IPS-18a (cell line): ENCODE measurements at regions not wholly inside any gene's neighbourhood (a gene's known extent, or its start where the extent isn't known, plus 50 kb on each side); places are given as distances from the start of the nearest gene placed in this dataset.
"Not testable (repeated sequence)": the region's sequence is repeated elsewhere in the genome, so short reads cannot be mapped to it uniquely, and the experiment has no call there.

Source experiments
- H3K27ac ChIP-seq: one replicate; pipeline ENCODE4 v1.5.1; 2013; ENCODE audit warnings: low read length
- H3K27me3 ChIP-seq: one replicate; pipeline ENCODE4 v1.6.1; 2013; ENCODE audit warnings: mild to moderate bottlenecking, low read length; ENCODE audit not compliant: control insufficient read depth, insufficient read depth
- H3K36me3 ChIP-seq: one replicate; pipeline ENCODE4 v1.6.1; 2013; ENCODE audit warnings: low read depth, low read length; ENCODE audit not compliant: control insufficient read depth
- H3K4me1 ChIP-seq: one replicate; pipeline ENCODE4 v1.6.1; 2013; ENCODE audit warnings: low read depth, low read length; ENCODE audit not compliant: control insufficient read depth
- H3K4me3 ChIP-seq: one replicate; pipeline ENCODE4 v1.5.1; 2013; ENCODE audit warnings: low read length
- H3K9ac ChIP-seq: one replicate; pipeline ENCODE4 v1.6.1; 2013; ENCODE audit warnings: mild to moderate bottlenecking, low read length, moderate library complexity
- H3K9me3 ChIP-seq: one replicate; pipeline ENCODE4 v1.6.1; 2013; ENCODE audit warnings: low read depth, low read length; ENCODE audit not compliant: control insufficient read depth

- no peaks in the 10 kb centered on the region for H3K4me1 ChIP-seq
- H3K36me3 ChIP-seq: no peaks in the 10 kb centered on the region
- H3K4me3 ChIP-seq: no peak overlapping the region
- no peak overlapping the region for H3K27ac ChIP-seq
- no peaks in the 10 kb centered on the region for H3K27me3 ChIP-seq
- H3K9me3 ChIP-seq: no peaks in the 10 kb centered on the region
- H3K9ac ChIP-seq: no peak overlapping the region
These were observed 134.3 kb upstream of the B3GAT2 start for GRCh38 chr6:71091167-71091566.

- Histone ChIP-seq H3K27ac (no peak overlapping the region), H3K36me3 (no peaks in the 10 kb centered on the region), H3K4me3 (no peak overlapping the region), H3K9ac (no peak overlapping the region), H3K9me3 (no peaks in the 10 kb centered on the region), H3K27me3 (no peaks in the 10 kb centered on the region), H3K4me1 (no peaks in the 10 kb centered on the region)
These were observed 135.1 kb upstream of the B3GAT2 start for GRCh38 chr6:71091956-71092355.

- H3K9ac ChIP-seq, H3K9me3 ChIP-seq, H3K4me3 ChIP-seq, H3K36me3 ChIP-seq, H3K4me1 ChIP-seq, H3K27ac ChIP-seq, H3K27me3 ChIP-seq: not testable (repeated sequence)
These were observed 140.4 kb upstream of the B3GAT2 start for GRCh38 chr6:71097264-71097663.

GRCh38 chr6:71099649-71100048 is 142.8 kb upstream of the B3GAT2 start:
- no peaks in the 10 kb centered on the region for H3K27me3 ChIP-seq
- no peak overlapping the region for H3K9ac ChIP-seq
- H3K4me3 ChIP-seq: no peak overlapping the region
- peaks cover 5% of the 10 kb centered on the region for H3K9me3 ChIP-seq
- no peaks in the 10 kb centered on the region for H3K36me3 ChIP-seq
- H3K4me1 ChIP-seq: no peaks in the 10 kb centered on the region
- H3K27ac ChIP-seq: no peak overlapping the region

GRCh38 chr6:71103130-71103529 is 146.3 kb upstream of the B3GAT2 start:
- Histone ChIP-seq H3K27me3 (no peaks in the 10 kb centered on the region), H3K27ac (no peak overlapping the region), H3K4me1 (peaks cover 12% of the 10 kb centered on the region), H3K9ac (no peak overlapping the region), H3K9me3 (peaks cover 5% of the 10 kb centered on the region), H3K36me3 (no peaks in the 10 kb centered on the region), H3K4me3 (no peak overlapping the region)

GRCh38 chr6:71103641-71104040 is 146.8 kb upstream of the B3GAT2 start:
- Histone ChIP-seq H3K9me3 (peaks cover 5% of the 10 kb centered on the region), H3K9ac (no peak overlapping the region), H3K36me3 (no peaks in the 10 kb centered on the region), H3K4me1 (peaks cover 12% of the 10 kb centered on the region), H3K27ac (no peak overlapping the region), H3K4me3 (no peak overlapping the region), H3K27me3 (no peaks in the 10 kb centered on the region)

GRCh38 chr6:71106276-71106675 is 149.4 kb upstream of the B3GAT2 start:
- Histone ChIP-seq H3K27ac (no peak overlapping the region), H3K36me3 (no peaks in the 10 kb centered on the region), H3K27me3 (no peaks in the 10 kb centered on the region), H3K9me3 (no peaks in the 10 kb centered on the region), H3K9ac (no peak overlapping the region), H3K4me3 (no peak overlapping the region), H3K4me1 (peaks cover 12% of the 10 kb centered on the region)

- peaks cover 12% of the 10 kb centered on the region for H3K4me1 ChIP-seq
- H3K27ac ChIP-seq: no peak overlapping the region
- no peak overlapping the region for H3K9ac ChIP-seq
- H3K9me3 ChIP-seq: no peaks in the 10 kb centered on the region
- no peaks in the 10 kb centered on the region for H3K36me3 ChIP-seq
- H3K4me3 ChIP-seq: no peak overlapping the region
- H3K27me3 ChIP-seq: no peaks in the 10 kb centered on the region
These were observed 151.1 kb upstream of the B3GAT2 start for GRCh38 chr6:71107911-71108420.

- Histone ChIP-seq H3K4me3 (no peak overlapping the region), H3K9ac (no peak overlapping the region), H3K4me1 (peaks cover 5% of the 10 kb centered on the region), H3K27me3 (no peaks in the 10 kb centered on the region), H3K36me3 (no peaks in the 10 kb centered on the region), H3K27ac (no peak overlapping the region), H3K9me3 (no peaks in the 10 kb centered on the region)
These were observed 157.7 kb upstream of the B3GAT2 start for GRCh38 chr6:71114544-71114943.

GRCh38 chr6:71114986-71115385 is 158.1 kb upstream of the B3GAT2 start:
- no peak overlapping the region for H3K27ac ChIP-seq
- no peak overlapping the region for H3K9ac ChIP-seq
- no peak overlapping the region for H3K4me3 ChIP-seq
- no peaks in the 10 kb centered on the region for H3K36me3 ChIP-seq
- peaks cover 5% of the 10 kb centered on the region for H3K4me1 ChIP-seq
- H3K9me3 ChIP-seq: no peaks in the 10 kb centered on the region
- H3K27me3 ChIP-seq: no peaks in the 10 kb centered on the region

GRCh38 chr6:71119560-71119959 is 162.7 kb upstream of the B3GAT2 start:
- Histone ChIP-seq H3K27me3 (no peaks in the 10 kb centered on the region), H3K4me1 (peaks cover 2% of the 10 kb centered on the region), H3K9ac (no peak overlapping the region), H3K36me3 (no peaks in the 10 kb centered on the region), H3K4me3 (no peak overlapping the region), H3K27ac (no peak overlapping the region), H3K9me3 (no peaks in the 10 kb centered on the region)

- peaks cover 11% of the 10 kb centered on the region for H3K4me1 ChIP-seq
- H3K4me3 ChIP-seq: no peak overlapping the region
- no peaks in the 10 kb centered on the region for H3K9me3 ChIP-seq
- no peaks in the 10 kb centered on the region for H3K27me3 ChIP-seq
- no peak overlapping the region for H3K27ac ChIP-seq
- H3K9ac ChIP-seq: no peak overlapping the region
- H3K36me3 ChIP-seq: no peaks in the 10 kb centered on the region
These were observed 165.6 kb upstream of the OGFRL1 start for GRCh38 chr6:71123051-71123450.
